GM12872 (cell line): ENCODE measurements at regions not wholly inside any gene's neighbourhood (a gene's known extent, or its start where the extent isn't known, plus 50 kb on each side); places are given as distances from the start of the nearest gene placed in this dataset.

ENCODE experiments used
- CTCF ChIP-seq: IDR thresholded peaks from 3 replicates; pipeline ENCODE4 v1.5.1; 2011; ENCODE audit warnings: low read depth, mild to moderate bottlenecking, low read length, moderate library complexity; ENCODE audit not compliant: insufficient read depth

- no peak for TF ChIP-seq CTCF
Measured at GRCh38 chr16:62760398-62760797, 724.2 kb upstream of the CDH8 start.

GRCh38 chr16:62755938-62756337 lies 719.7 kb upstream of the CDH8 start:
- TF ChIP-seq CTCF: no peak

- TF ChIP-seq CTCF: no peak
Measured at GRCh38 chr16:62752854-62753253, 716.6 kb upstream of the CDH8 start.

GRCh38 chr16:62751218-62751617 lies 715.0 kb upstream of the CDH8 start:
- no peak for TF ChIP-seq CTCF

- no peak for TF ChIP-seq CTCF
Measured at GRCh38 chr16:62741692-62742091, 705.5 kb upstream of the CDH8 start.

GRCh38 chr16:62738666-62739460 lies 702.6 kb upstream of the CDH8 start:
- TF ChIP-seq CTCF: no peak

- TF ChIP-seq CTCF: no peak
Measured at GRCh38 chr16:62732092-62732491, 695.9 kb upstream of the CDH8 start.

- no peak for TF ChIP-seq CTCF
Measured at GRCh38 chr16:62720651-62721050, 684.4 kb upstream of the CDH8 start.
